Kidney epithelial cell (primary cell): ENCODE measurements at regions not wholly inside any gene's neighbourhood (a gene's known extent, or its start where the extent isn't known, plus 50 kb on each side); places are given as distances from the start of the nearest gene placed in this dataset.

ENCODE experiments used
- DNase-seq: peaks from one replicate; pipeline ENCODE4 v3.0.0-alpha.2; 2010; ENCODE audit warnings: low read depth
- H3K27me3 ChIP-seq: 2 replicates; pipeline ENCODE4 v1.6.0; 2011; ENCODE audit warnings: low read length; ENCODE audit not compliant: control insufficient read depth, insufficient read depth
- H3K36me3 ChIP-seq: 2 replicates; pipeline ENCODE4 v1.5.1; 2011; ENCODE audit warnings: low read length; ENCODE audit not compliant: control insufficient read depth, insufficient read depth
- H3K4me3 ChIP-seq: 2 replicates; pipeline ENCODE4 v1.5.1; 2011; ENCODE audit warnings: low read depth, mild to moderate bottlenecking, control low read depth, low read length
- CTCF ChIP-seq: IDR thresholded peaks from 2 replicates; pipeline ENCODE4 v1.5.1; 2011; ENCODE audit warnings: mild to moderate bottlenecking, moderate library complexity, low read length, control low read depth, inconsistent platforms; ENCODE audit not compliant: insufficient read depth, poor library complexity, severe bottlenecking

GRCh38 chr7:33854801-33855350 lies 50.5 kb upstream of the BMPER start:
- no peak for TF ChIP-seq CTCF
- Histone ChIP-seq H3K4me3 (no peak overlapping the region), H3K36me3 (no peaks in the 10 kb centered on the region), H3K27me3 (no peaks in the 10 kb centered on the region)
- peak; percentile 64 for DNase-seq
